ENCODE measurements at regions not wholly inside any gene's neighbourhood (a gene's known extent, or its start where the extent isn't known, plus 50 kb on each side); places are given as distances from the start of the nearest gene placed in this dataset.

DNA sequence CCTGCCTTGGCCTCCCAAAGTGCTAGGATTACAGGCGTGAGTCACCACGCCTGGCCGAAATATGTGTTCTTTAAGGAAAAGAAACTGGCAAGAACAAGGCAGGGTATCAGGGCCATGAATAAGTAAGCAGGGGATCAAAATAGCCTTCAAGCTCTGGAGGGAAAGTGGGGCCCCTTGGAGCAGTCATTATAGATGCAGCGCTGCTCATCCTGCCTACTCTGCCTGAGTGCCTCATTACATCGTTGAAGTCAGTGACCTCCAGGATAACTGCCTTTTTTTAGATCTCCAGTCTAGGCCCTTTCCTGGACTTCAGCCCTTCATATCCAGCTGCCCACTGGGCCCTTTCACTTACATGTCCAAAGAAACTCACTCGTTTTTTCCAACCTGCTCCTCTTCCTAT is 69.8 kb upstream of the PPM1B start:
- TF ChIP-seq CTCF (conservative IDR thresholded peaks at IDR 0.05; ENCODE audit: low read length) (no peak), EZH2phosphoT487 (IDR thresholded peaks at IDR 0.05; ENCODE audit: borderline replicate concordance, low read depth, low read length) (no peak)

Measured in OCI-LY7 (cell line).